WTC11 (cell line): ENCODE measurements at regions not wholly inside any gene's neighbourhood (a gene's known extent, or its start where the extent isn't known, plus 50 kb on each side); places are given as distances from the start of the nearest gene placed in this dataset.

ENCODE experiments used
- ATAC-seq: fragments of 200-7000 bp; cut with Tn5 transposase; 2 replicates; pipeline ENCODE4 v1.10.0; 2021; ENCODE audit warnings: mild to moderate bottlenecking, moderate library complexity
- CTCF ChIA-PET: fragments of 300-600 bp; sonication (Branson Sonifier 250); formaldehyde crosslinking; loops from one replicate; lab custom pipeline; 2021; ENCODE audit warnings: antibody characterized with exemption; lab: Charles Lee
- POLR2A ChIA-PET: fragments of 350-600 bp; sonication (Branson Sonifier 250); formaldehyde crosslinking; loops from one replicate; lab custom pipeline; 2021; ENCODE audit warnings: antibody characterized with exemption; lab: Charles Lee
- DNase-seq: peaks from one replicate; pipeline ENCODE4 v3.0.0; 2021; ENCODE audit warnings: low spot score
- H3K27ac Mint-ChIP-seq: 2 replicates; pipeline ENCODE4 v1.8.0; 2021; ENCODE audit warnings: mixed read lengths
- H3K27me3 Mint-ChIP-seq: 2 replicates; pipeline ENCODE4 v1.8.0; 2021; ENCODE audit warnings: low read depth, mild to moderate bottlenecking, moderate library complexity, mixed read lengths
- H3K36me3 Mint-ChIP-seq: 2 replicates; pipeline ENCODE4 v1.8.0; 2021; ENCODE audit warnings: mixed read lengths
- H3K4me1 Mint-ChIP-seq: 2 replicates; pipeline ENCODE4 v1.8.0; 2022; ENCODE audit warnings: mixed read lengths
- H3K4me3 Mint-ChIP-seq: 2 replicates; pipeline ENCODE4 v1.8.0; 2021; ENCODE audit warnings: mild to moderate bottlenecking, moderate library complexity, mixed read lengths
- H3K9me3 Mint-ChIP-seq: 2 replicates; pipeline ENCODE4 v1.8.0; 2021; ENCODE audit warnings: mixed read lengths
- ARID4B ChIP-seq: sonication (generic); formaldehyde crosslinking; IDR thresholded peaks from 2 replicates; pipeline ENCODE4 v1.8.0; 2023; ENCODE audit warnings: missing genetic modification reagents, mild to moderate bottlenecking, borderline replicate concordance
- HMGA2 ChIP-seq: fragments of 250-450 bp; sonication (Bioruptor Pico); IDR thresholded peaks from 2 replicates; pipeline ENCODE4 v1.4.0; 2021; ENCODE audit warnings: mild to moderate bottlenecking, moderate library complexity
- KAT7 ChIP-seq: sonication (generic); formaldehyde crosslinking; IDR thresholded peaks from 2 replicates; pipeline ENCODE4 v1.8.1; 2023; ENCODE audit warnings: missing genetic modification reagents, mild to moderate bottlenecking, borderline replicate concordance
- MXD4 ChIP-seq: fragments of 250-450 bp; sonication (Bioruptor Pico); IDR thresholded peaks from 2 replicates; pipeline ENCODE4 v1.8.0; 2021; ENCODE audit warnings: mild to moderate bottlenecking, moderate library complexity, borderline replicate concordance
- PREB ChIP-seq: sonication (generic); formaldehyde crosslinking; IDR thresholded peaks from 2 replicates; pipeline ENCODE4 v1.8.1; 2022; ENCODE audit warnings: mild to moderate bottlenecking, missing genetic modification reagents, moderate library complexity, borderline replicate concordance
- RELA ChIP-seq: sonication (generic); formaldehyde crosslinking; IDR thresholded peaks from 2 replicates; pipeline ENCODE4 v1.8.1; 2022; ENCODE audit warnings: missing genetic modification reagents, mild to moderate bottlenecking, borderline replicate concordance
- ZNF232 ChIP-seq: sonication (generic); formaldehyde crosslinking; IDR thresholded peaks from 2 replicates; pipeline ENCODE4 v1.8.0; 2022; ENCODE audit warnings: mild to moderate bottlenecking, missing genetic modification reagents
- ZNF317 ChIP-seq: sonication (generic); formaldehyde crosslinking; IDR thresholded peaks from 2 replicates; pipeline ENCODE4 v1.8.1; 2023; ENCODE audit warnings: low read depth, mild to moderate bottlenecking, moderate library complexity, missing genetic modification reagents, borderline replicate concordance
- ZNF396 ChIP-seq: fragments of 250-450 bp; sonication (Bioruptor Pico); IDR thresholded peaks from 2 replicates; pipeline ENCODE4 v1.8.0; 2021; ENCODE audit warnings: mild to moderate bottlenecking, moderate library complexity, borderline replicate concordance
- ZNF532 ChIP-seq: fragments of 250-450 bp; sonication (Bioruptor Pico); IDR thresholded peaks from 2 replicates; pipeline ENCODE4 v1.9.0; 2021; ENCODE audit warnings: mild to moderate bottlenecking, borderline replicate concordance
- TF ChIP-seq, protein P1 (sequence below): sonication (generic); formaldehyde crosslinking; IDR thresholded peaks from 2 replicates; pipeline ENCODE4 v1.8.0; 2022; ENCODE audit warnings: mild to moderate bottlenecking, missing genetic modification reagents

GRCh38 chr2:12506846-12507245, 209.9 kb upstream of the TRIB2 start (continued):
- TF ChIP-seq ZNF532 (CRISPR knock-in tag) (no peak), PREB (no peak), MXD4 (no peak), ARID4B (CRISPR knock-in tag) (no peak), ZNF232 (CRISPR knock-in tag) (no peak), KAT7 (CRISPR knock-in tag) (no peak)
- TF ChIP-seq, protein P1, sequence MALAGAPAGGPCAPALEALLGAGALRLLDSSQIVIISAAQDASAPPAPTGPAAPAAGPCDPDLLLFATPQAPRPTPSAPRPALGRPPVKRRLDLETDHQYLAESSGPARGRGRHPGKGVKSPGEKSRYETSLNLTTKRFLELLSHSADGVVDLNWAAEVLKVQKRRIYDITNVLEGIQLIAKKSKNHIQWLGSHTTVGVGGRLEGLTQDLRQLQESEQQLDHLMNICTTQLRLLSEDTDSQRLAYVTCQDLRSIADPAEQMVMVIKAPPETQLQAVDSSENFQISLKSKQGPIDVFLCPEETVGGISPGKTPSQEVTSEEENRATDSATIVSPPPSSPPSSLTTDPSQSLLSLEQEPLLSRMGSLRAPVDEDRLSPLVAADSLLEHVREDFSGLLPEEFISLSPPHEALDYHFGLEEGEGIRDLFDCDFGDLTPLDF (CRISPR knock-in tag) = no peak

- Mint-ChIP-seq H3K27ac (no peak overlapping the region), H3K9me3 (peaks cover 24% of the 10 kb centered on the region), H3K36me3 (no peaks in the 10 kb centered on the region), H3K4me1 (peaks cover 5% of the 10 kb centered on the region), H3K27me3 (no peaks in the 10 kb centered on the region)
- CTCF ChIA-PET = no interaction called here
- ATAC-seq = no peak
- DNase-seq = no peak
- POLR2A ChIA-PET = no interaction called here
- no peak for TF ChIP-seq ARID4B (CRISPR knock-in tag)
- no peak for TF ChIP-seq HMGA2 (CRISPR knock-in tag)
- TF ChIP-seq RELA (CRISPR knock-in tag) = no peak
- TF ChIP-seq ZNF396 (CRISPR knock-in tag) = no peak
- no peak for TF ChIP-seq ZNF317 (CRISPR knock-in tag)
- TF ChIP-seq, all 79 proteins: peak for 0
- no peak overlapping the region for H3K4me3 Mint-ChIP-seq
Observed at GRCh38 chr2:12507295-12507694, 209.4 kb upstream of the TRIB2 start.
